Osteocyte (in vitro differentiated cells): ENCODE measurements at regions not wholly inside any gene's neighbourhood (a gene's known extent, or its start where the extent isn't known, plus 50 kb on each side); places are given as distances from the start of the nearest gene placed in this dataset.

Experiments
- DNase-seq: peaks from one replicate; pipeline ENCODE4 v3.0.0; 2021; ENCODE audit warnings: mixed read lengths; ENCODE audit not compliant: unreplicated experiment; ENCODE audit errors: extremely low spot score
- H3K27ac Mint-ChIP-seq: one replicate; pipeline ENCODE4 v1.8.0; 2021; ENCODE audit warnings: mild to moderate bottlenecking, mixed read lengths; ENCODE audit not compliant: unreplicated experiment
- H3K27me3 Mint-ChIP-seq: one replicate; pipeline ENCODE4 v1.8.0; 2021; ENCODE audit warnings: mixed read lengths; ENCODE audit not compliant: unreplicated experiment
- H3K36me3 Mint-ChIP-seq: one replicate; pipeline ENCODE4 v1.8.0; 2021; ENCODE audit warnings: mixed read lengths; ENCODE audit not compliant: unreplicated experiment
- H3K4me1 Mint-ChIP-seq: one replicate; pipeline ENCODE4 v1.8.0; 2021; ENCODE audit warnings: mixed read lengths; ENCODE audit not compliant: unreplicated experiment
- H3K4me3 Mint-ChIP-seq: one replicate; pipeline ENCODE4 v1.8.0; 2021; ENCODE audit warnings: mild to moderate bottlenecking, moderate library complexity, mixed read lengths; ENCODE audit not compliant: unreplicated experiment
- H3K9me3 Mint-ChIP-seq: one replicate; pipeline ENCODE4 v1.8.0; 2021; ENCODE audit warnings: mixed read lengths; ENCODE audit not compliant: unreplicated experiment
- CTCF ChIP-seq: fragments of 200-600 bp; sonication (generic); IDR thresholded peaks from 2 replicates; pipeline ENCODE4 v1.5.0; 2021; ENCODE audit warnings: antibody characterized with exemption, mild to moderate bottlenecking, moderate library complexity

GRCh38 chr2:173544641-173545363, 190.1 kb downstream of the CDCA7 start:
- DNase-seq = no peak
- H3K9me3 Mint-ChIP-seq = peaks cover under 1% of the 10 kb centered on the region
- H3K27ac Mint-ChIP-seq = no peak overlapping the region

GRCh38 chr2:173545364-173545763, 190.7 kb downstream of the CDCA7 start:
- Mint-ChIP-seq H3K36me3 (peaks cover 6% of the 10 kb centered on the region), H3K4me1 (peaks cover 8% of the 10 kb centered on the region), H3K9me3 (peaks cover 6% of the 10 kb centered on the region), H3K27me3 (no peaks in the 10 kb centered on the region), H3K27ac (no peak overlapping the region), H3K4me3 (no peak overlapping the region)
- no peak for DNase-seq
- no peak for TF ChIP-seq CTCF

More at GRCh38 chr2:173544641-173545363, 190.1 kb downstream of the CDCA7 start:
- peaks cover 2% of the 10 kb centered on the region for H3K4me1 Mint-ChIP-seq
- peaks cover under 1% of the 10 kb centered on the region for H3K36me3 Mint-ChIP-seq
- TF ChIP-seq CTCF = no peak
- H3K27me3 Mint-ChIP-seq = no peaks in the 10 kb centered on the region
- H3K4me3 Mint-ChIP-seq = no peak overlapping the region

- Mint-ChIP-seq H3K4me3 (no peak overlapping the region), H3K36me3 (peaks cover 6% of the 10 kb centered on the region), H3K27ac (no peak overlapping the region), H3K27me3 (no peaks in the 10 kb centered on the region), H3K9me3 (peaks cover 16% of the 10 kb centered on the region), H3K4me1 (peaks cover 13% of the 10 kb centered on the region)
- DNase-seq = no peak
- no peak for TF ChIP-seq CTCF
Measured at GRCh38 chr2:173547499-173547898, 192.8 kb downstream of the CDCA7 start.

- H3K4me1 Mint-ChIP-seq = peaks cover 36% of the 10 kb centered on the region
- no peak for TF ChIP-seq CTCF
- H3K27me3 Mint-ChIP-seq = no peaks in the 10 kb centered on the region
- peaks cover 16% of the 10 kb centered on the region for H3K9me3 Mint-ChIP-seq
- no peak overlapping the region for H3K4me3 Mint-ChIP-seq
- H3K36me3 Mint-ChIP-seq = peaks cover 6% of the 10 kb centered on the region
- no peak for DNase-seq
- H3K27ac Mint-ChIP-seq = peak overlapping the region; percentile 84
Measured at GRCh38 chr2:173550143-173550542, 195.5 kb downstream of the CDCA7 start.

GRCh38 chr2:173552531-173552930, 197.9 kb downstream of the CDCA7 start:
- H3K36me3 Mint-ChIP-seq = peaks cover 6% of the 10 kb centered on the region
- no peak for DNase-seq
- H3K27me3 Mint-ChIP-seq = no peaks in the 10 kb centered on the region
- peaks cover 57% of the 10 kb centered on the region for H3K4me1 Mint-ChIP-seq
- no peak overlapping the region for H3K4me3 Mint-ChIP-seq
- TF ChIP-seq CTCF = no peak
- peak overlapping the region; percentile 9 for H3K27ac Mint-ChIP-seq
- peaks cover 16% of the 10 kb centered on the region for H3K9me3 Mint-ChIP-seq
